HG03066 (cell line): ENCODE measurements at regions not wholly inside any gene's neighbourhood (a gene's known extent, or its start where the extent isn't known, plus 50 kb on each side); places are given as distances from the start of the nearest gene placed in this dataset.

Experiments used
- ATAC-seq: cut with Tn5 transposase; IDR thresholded peaks from one replicate; pipeline ENCODE4 v1.9.1; 2021; ENCODE audit warnings: low read depth; ENCODE audit not compliant: unreplicated experiment

GRCh38 chr4:135239964-135240363 lies 1038.4 kb upstream of the PABPC4L start:
- no peak for ATAC-seq

GRCh38 chr4:135238940-135239339 lies 1037.4 kb upstream of the PABPC4L start:
- ATAC-seq: no peak

- no peak for ATAC-seq
Observed at GRCh38 chr4:135236048-135236447, 1034.5 kb upstream of the PABPC4L start.

GRCh38 chr4:135227842-135228241 lies 1026.3 kb upstream of the PABPC4L start:
- no peak for ATAC-seq

GRCh38 chr4:135225551-135225950 lies 1024.0 kb upstream of the PABPC4L start:
- ATAC-seq: no peak

- ATAC-seq: no peak
Observed at GRCh38 chr4:135210341-135210740, 1008.8 kb upstream of the PABPC4L start.

- ATAC-seq: no peak
Observed at GRCh38 chr4:135207531-135207930, 1005.9 kb upstream of the PABPC4L start.

GRCh38 chr4:135204311-135204710 lies 1002.7 kb upstream of the PABPC4L start:
- ATAC-seq: no peak

GRCh38 chr4:135201081-135201480 lies 999.5 kb upstream of the PABPC4L start:
- ATAC-seq: no peak

GRCh38 chr4:135197641-135198040 lies 996.1 kb upstream of the PABPC4L start:
- ATAC-seq: no peak

GRCh38 chr4:135194477-135194876 lies 992.9 kb upstream of the PABPC4L start:
- no peak for ATAC-seq

GRCh38 chr4:135192751-135193535 lies 991.4 kb upstream of the PABPC4L start:
- ATAC-seq: no peak

GRCh38 chr4:135191596-135191995 lies 990.0 kb upstream of the PABPC4L start:
- ATAC-seq: no peak

- no peak for ATAC-seq
Observed at GRCh38 chr4:135186002-135186401, 984.4 kb upstream of the PABPC4L start.

- ATAC-seq: no peak
Observed at GRCh38 chr4:135185256-135185655, 983.7 kb upstream of the PABPC4L start.

- ATAC-seq: no peak
Observed at GRCh38 chr4:135184715-135185114, 983.1 kb upstream of the PABPC4L start.

GRCh38 chr4:135177321-135177720 lies 975.7 kb upstream of the PABPC4L start:
- no peak for ATAC-seq

GRCh38 chr4:135166661-135167060 lies 965.1 kb upstream of the PABPC4L start:
- no peak for ATAC-seq

- ATAC-seq: no peak
Observed at GRCh38 chr4:135164601-135165000, 963.0 kb upstream of the PABPC4L start.

GRCh38 chr4:135144498-135144897 lies 942.9 kb upstream of the PABPC4L start:
- no peak for ATAC-seq

- no peak for ATAC-seq
Observed at GRCh38 chr4:135124196-135124595, 922.6 kb upstream of the PABPC4L start.

- no peak for ATAC-seq
Observed at GRCh38 chr4:135123632-135124031, 922.0 kb upstream of the PABPC4L start.

- ATAC-seq: no peak
Observed at GRCh38 chr4:135122457-135122856, 920.9 kb upstream of the PABPC4L start.
